Stimulated activated CD8-positive, alpha-beta memory T cell treated with anti-CD3 and anti-CD28 coated beads, Interleukin-15, amount 100 ng/mL, for 1 hour (primary cell): ENCODE measurements at regions not wholly inside any gene's neighbourhood (a gene's known extent, or its start where the extent isn't known, plus 50 kb on each side); places are given as distances from the start of the nearest gene placed in this dataset.
"Not testable (repeated sequence)": the region's sequence is repeated elsewhere in the genome, so short reads cannot be mapped to it uniquely, and the experiment has no call there.

Source experiments
- DNase-seq: peaks from one replicate; pipeline ENCODE4 v3.0.0-alpha.2; 2020; ENCODE audit warnings: low read depth

- DNase-seq, result no peak
Observed at GRCh38 chr15:75100679-75101078, 77.3 kb downstream of the PPCDC start.

GRCh38 chr15:75104804-75105557 is 81.6 kb downstream of the PPCDC start:
- DNase-seq, result no peak

GRCh38 chr15:75107516-75107907 is 84.1 kb downstream of the PPCDC start:
- no peak for DNase-seq

- peak; percentile 24 for DNase-seq
Observed at GRCh38 chr15:75107908-75108838, 84.8 kb downstream of the PPCDC start.

GRCh38 chr15:75109021-75109735 is 85.8 kb downstream of the PPCDC start:
- no peak for DNase-seq

GRCh38 chr15:75109736-75110130 is 86.3 kb downstream of the PPCDC start:
- DNase-seq, result no peak

GRCh38 chr15:75112278-75112847 is 89.0 kb downstream of the PPCDC start:
- DNase-seq, result no peak

GRCh38 chr15:75112848-75113492 is 88.7 kb upstream of the C15orf39 start:
- DNase-seq, result no peak

- no peak for DNase-seq
Observed at GRCh38 chr15:75114327-75114726, 87.4 kb upstream of the C15orf39 start.

GRCh38 chr15:75114796-75115195 is 86.9 kb upstream of the C15orf39 start:
- DNase-seq, result no peak

GRCh38 chr15:75115411-75115913 is 86.2 kb upstream of the C15orf39 start:
- DNase-seq, result not testable (repeated sequence)

- not testable (repeated sequence) for DNase-seq
Observed at GRCh38 chr15:75116143-75116542, 85.5 kb upstream of the C15orf39 start.

- no peak for DNase-seq
Observed at GRCh38 chr15:75117993-75118392, 83.7 kb upstream of the C15orf39 start.

GRCh38 chr15:75119312-75119711 is 82.4 kb upstream of the C15orf39 start:
- DNase-seq, result not testable (repeated sequence)

- DNase-seq, result no peak
Observed at GRCh38 chr15:75121491-75121890, 80.2 kb upstream of the C15orf39 start.

- DNase-seq, result no peak
Observed at GRCh38 chr15:75123395-75123794, 78.3 kb upstream of the C15orf39 start.

- DNase-seq, result not testable (repeated sequence)
Observed at GRCh38 chr15:75124278-75124677, 77.4 kb upstream of the C15orf39 start.

- DNase-seq, result no peak
Observed at GRCh38 chr15:75125935-75126334, 75.7 kb upstream of the C15orf39 start.

- no peak for DNase-seq
Observed at GRCh38 chr15:75126864-75127580, 74.7 kb upstream of the C15orf39 start.

- no peak for DNase-seq
Observed at GRCh38 chr15:75129788-75130187, 71.9 kb upstream of the C15orf39 start.

- no peak for DNase-seq
Observed at GRCh38 chr15:75131269-75131643, 70.4 kb upstream of the C15orf39 start.
